Right lobe of liver (tissue), 4 donors: ENCODE measurements at regions not wholly inside any gene's neighbourhood (a gene's known extent, or its start where the extent isn't known, plus 50 kb on each side); places are given as distances from the start of the nearest gene placed in this dataset.

Experiments
- CTCF ChIP-seq, 4 donors: fragments of 200-600 bp in 3 of 4; fragments of 450-650 bp in 1 of 4; IDR thresholded peaks; one replicate each; pipeline versions ENCODE4 v1.5.1 to v1.8.0; 2016 to 2022; ENCODE audit warnings: antibody characterized with exemption in 4 of 4, mild to moderate bottlenecking in 2 of 4
- POLR2A ChIP-seq: fragments of 450-650 bp; IDR thresholded peaks from one replicate; pipeline ENCODE4 v1.6.1; 2017; ENCODE audit warnings: antibody characterized with exemption, mild to moderate bottlenecking
- donor health status: DM: no; HTN: no; CAD: no.
- donor health status: DM: no; HTN: no; CAD: no.
- donor health status: DM: no; HTN: yes; CAD: no.

- TF ChIP-seq CTCF (IDR thresholded peaks at IDR 0.05) (no peak), POLR2A (no peak)
These were observed 89.9 kb downstream of the DMRT2 start for GRCh38 chr9:1140057-1140456.
